DOHH2 (cell line): ENCODE measurements at regions not wholly inside any gene's neighbourhood (a gene's known extent, or its start where the extent isn't known, plus 50 kb on each side); places are given as distances from the start of the nearest gene placed in this dataset.
A peak's percentile ranks its signal among the peaks of the same experiment; 100 is the strongest.

Experiments used
- H3F3A ChIP-seq: fragments of 200-600 bp; sonication (generic), shearing (Covaris generic); 2 replicates; pipeline ENCODE4 v1.6.0; 2016; ENCODE audit warnings: antibody characterized with exemption, mild to moderate bottlenecking; ENCODE audit not compliant: control insufficient read depth, insufficient read depth
- H3K27ac ChIP-seq: fragments of 200-600 bp; sonication (generic); 2 replicates; pipeline ENCODE4 v1.5.1; 2014; ENCODE audit warnings: low read depth, mild to moderate bottlenecking, low read length, moderate library complexity
- H3K27me3 ChIP-seq: fragments of 200-600 bp; sonication (generic); 2 replicates; pipeline ENCODE4 v1.6.1; 2014; ENCODE audit warnings: mild to moderate bottlenecking, low read length, mixed read lengths; ENCODE audit not compliant: control insufficient read depth
- H3K36me3 ChIP-seq: fragments of 200-600 bp; sonication (generic); 2 replicates; pipeline ENCODE4 v1.6.1; 2014; ENCODE audit warnings: mild to moderate bottlenecking, low read length, moderate library complexity, mixed read lengths; ENCODE audit not compliant: control insufficient read depth
- H3K4me1 ChIP-seq: fragments of 200-600 bp; sonication (generic); 2 replicates; pipeline ENCODE4 v1.6.1; 2014; ENCODE audit warnings: mild to moderate bottlenecking, low read length, mixed read lengths; ENCODE audit not compliant: control insufficient read depth
- H3K4me2 ChIP-seq: fragments of 200-600 bp; sonication (generic); 2 replicates; pipeline ENCODE4 v1.6.0; 2014; ENCODE audit warnings: mild to moderate bottlenecking, low read length, moderate library complexity
- H3K4me3 ChIP-seq: fragments of 200-600 bp; sonication (generic); 2 replicates; pipeline ENCODE4 v1.5.1; 2014; ENCODE audit warnings: mild to moderate bottlenecking, low read length, mixed read lengths
- H3K79me2 ChIP-seq: fragments of 200-600 bp; sonication (generic); 2 replicates; pipeline ENCODE4 v1.6.1; 2014; ENCODE audit warnings: mild to moderate bottlenecking, low read length, mixed read lengths; ENCODE audit not compliant: control insufficient read depth
- H3K9me2 ChIP-seq: fragments of 200-600 bp; sonication (generic); replicated peaks from 2 replicates; pipeline ENCODE4 v1.6.1; 2014; ENCODE audit warnings: mild to moderate bottlenecking, low read length, mixed read lengths; ENCODE audit not compliant: control insufficient read depth
- H3K9me3 ChIP-seq: fragments of 200-600 bp; sonication (generic); 2 replicates; pipeline ENCODE4 v1.6.1; 2014; ENCODE audit warnings: antibody characterized with exemption, low read length, mixed read lengths; ENCODE audit not compliant: control insufficient read depth, insufficient read depth
- H4K20me1 ChIP-seq: fragments of 200-600 bp; sonication (generic); 2 replicates; pipeline ENCODE4 v1.6.0; 2014; ENCODE audit warnings: low read depth, mild to moderate bottlenecking, antibody characterized with exemption, low read length, moderate library complexity; ENCODE audit not compliant: control insufficient read depth, insufficient read depth
- CTCF ChIP-seq: fragments of 200-600 bp; sonication (generic); IDR thresholded peaks from one replicate; pipeline ENCODE4 v1.5.1; 2014; ENCODE audit warnings: antibody characterized with exemption, mild to moderate bottlenecking, low read depth, low read length; ENCODE audit not compliant: poor library complexity, severe bottlenecking
- EZH2phosphoT487 ChIP-seq: fragments of 200-600 bp; sonication (generic); IDR thresholded peaks from 2 replicates; pipeline ENCODE4 v1.6.1; 2017; ENCODE audit warnings: borderline replicate concordance, mild to moderate bottlenecking, antibody characterized with exemption, low read length, moderate library complexity, mixed read lengths

GRCh38 chr2:234885118-234885517, 66.7 kb upstream of the SH3BP4 start:
- Histone ChIP-seq H3K79me2 (no peaks in the 10 kb centered on the region), H4K20me1 (no peaks in the 10 kb centered on the region), H3K4me1 (no peaks in the 10 kb centered on the region), H3K36me3 (no peaks in the 10 kb centered on the region), H3F3A (no peaks in the 10 kb centered on the region), H3K9me2 (no peaks in the 10 kb centered on the region), H3K4me2 (no peak overlapping the region), H3K4me3 (no peak overlapping the region), H3K27me3 (no peaks in the 10 kb centered on the region), H3K9me3 (peaks cover 7% of the 10 kb centered on the region; the same call in 1 of the 2 replicates), H3K27ac (no peak overlapping the region)
- TF ChIP-seq CTCF (no peak), EZH2phosphoT487 (no peak)

DNA sequence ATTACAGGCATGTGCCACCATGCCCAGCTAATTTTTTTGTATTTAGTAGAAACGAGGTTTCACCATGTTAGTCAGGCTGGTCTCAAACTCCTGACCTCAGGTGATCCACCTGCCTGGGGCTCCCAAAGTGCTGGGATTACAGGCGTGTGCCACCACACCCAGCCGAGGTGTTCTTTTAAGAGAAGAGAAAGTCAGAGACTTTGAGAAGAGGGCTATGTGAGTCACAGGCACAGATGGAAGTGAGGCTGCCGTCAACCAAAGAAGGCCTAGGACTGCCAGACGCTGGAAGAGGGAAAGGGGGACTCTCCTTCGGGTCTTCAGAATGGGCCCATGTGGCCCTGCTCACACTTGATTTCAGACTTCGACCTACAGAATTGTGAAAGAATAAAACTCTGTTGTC, 67.2 kb upstream of the SH3BP4 start:
- H3K27ac ChIP-seq: no peak overlapping the region
- no peak for TF ChIP-seq CTCF
- TF ChIP-seq EZH2phosphoT487: no peak
- H3K9me3 ChIP-seq: peaks cover 7% of the 10 kb centered on the region; the same call in 1 of the 2 replicates
- no peaks in the 10 kb centered on the region for H3K27me3 ChIP-seq
- no peaks in the 10 kb centered on the region for H3F3A ChIP-seq
- no peaks in the 10 kb centered on the region for H3K9me2 ChIP-seq
- no peak overlapping the region for H3K4me3 ChIP-seq
- no peaks in the 10 kb centered on the region for H3K4me1 ChIP-seq
- H3K79me2 ChIP-seq: no peaks in the 10 kb centered on the region
- H3K4me2 ChIP-seq: no peak overlapping the region
- H4K20me1 ChIP-seq: no peaks in the 10 kb centered on the region
- H3K36me3 ChIP-seq: no peaks in the 10 kb centered on the region

- H3F3A ChIP-seq: no peaks in the 10 kb centered on the region
- no peaks in the 10 kb centered on the region for H3K36me3 ChIP-seq
- no peaks in the 10 kb centered on the region for H3K9me2 ChIP-seq
- H3K27ac ChIP-seq: no peak overlapping the region
- no peaks in the 10 kb centered on the region for H4K20me1 ChIP-seq
- TF ChIP-seq EZH2phosphoT487: no peak
- peak; percentile 74 for TF ChIP-seq CTCF
- H3K9me3 ChIP-seq: peaks cover 7% of the 10 kb centered on the region; the same call in 1 of the 2 replicates
- no peaks in the 10 kb centered on the region for H3K4me1 ChIP-seq
- no peaks in the 10 kb centered on the region for H3K79me2 ChIP-seq
- no peak overlapping the region for H3K4me2 ChIP-seq
- no peaks in the 10 kb centered on the region for H3K27me3 ChIP-seq
- H3K4me3 ChIP-seq: no peak overlapping the region
Observed at GRCh38 chr2:234881413-234882241, 70.2 kb upstream of the SH3BP4 start.
